ENCODE measurements at regions not wholly inside any gene's neighbourhood (a gene's known extent, or its start where the extent isn't known, plus 50 kb on each side); places are given as distances from the start of the nearest gene placed in this dataset.

DNA sequence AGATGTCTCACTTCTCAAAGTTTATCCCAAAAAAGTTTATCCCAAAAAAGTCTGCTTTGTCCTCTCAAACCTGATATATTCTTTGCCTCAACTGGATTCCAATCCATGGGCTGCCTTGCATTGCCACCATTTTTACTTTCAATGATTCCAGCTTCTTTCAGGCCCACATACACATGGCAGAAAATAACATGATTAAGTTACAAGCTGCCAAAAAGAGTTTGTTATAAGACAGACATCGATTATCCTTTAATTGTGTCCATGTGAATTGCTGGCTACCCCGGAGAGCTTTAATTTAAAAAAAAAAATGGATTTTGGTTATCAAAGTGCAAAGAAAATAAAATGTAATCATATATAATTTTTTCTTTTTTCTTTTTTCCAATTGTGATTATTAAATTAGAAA lies 819.6 kb upstream of the SORCS1 start:
- Mint-ChIP-seq H3K4me1 (no peaks in the 10 kb centered on the region), H3K27me3 (no peaks in the 10 kb centered on the region), H3K36me3 (ENCODE audit: low read depth) (no peaks in the 10 kb centered on the region), H3K4me3 (no peak overlapping the region), H3K27ac (no peak overlapping the region), H3K9me3 (no peaks in the 10 kb centered on the region)
- TF ChIP-seq, protein P1, sequence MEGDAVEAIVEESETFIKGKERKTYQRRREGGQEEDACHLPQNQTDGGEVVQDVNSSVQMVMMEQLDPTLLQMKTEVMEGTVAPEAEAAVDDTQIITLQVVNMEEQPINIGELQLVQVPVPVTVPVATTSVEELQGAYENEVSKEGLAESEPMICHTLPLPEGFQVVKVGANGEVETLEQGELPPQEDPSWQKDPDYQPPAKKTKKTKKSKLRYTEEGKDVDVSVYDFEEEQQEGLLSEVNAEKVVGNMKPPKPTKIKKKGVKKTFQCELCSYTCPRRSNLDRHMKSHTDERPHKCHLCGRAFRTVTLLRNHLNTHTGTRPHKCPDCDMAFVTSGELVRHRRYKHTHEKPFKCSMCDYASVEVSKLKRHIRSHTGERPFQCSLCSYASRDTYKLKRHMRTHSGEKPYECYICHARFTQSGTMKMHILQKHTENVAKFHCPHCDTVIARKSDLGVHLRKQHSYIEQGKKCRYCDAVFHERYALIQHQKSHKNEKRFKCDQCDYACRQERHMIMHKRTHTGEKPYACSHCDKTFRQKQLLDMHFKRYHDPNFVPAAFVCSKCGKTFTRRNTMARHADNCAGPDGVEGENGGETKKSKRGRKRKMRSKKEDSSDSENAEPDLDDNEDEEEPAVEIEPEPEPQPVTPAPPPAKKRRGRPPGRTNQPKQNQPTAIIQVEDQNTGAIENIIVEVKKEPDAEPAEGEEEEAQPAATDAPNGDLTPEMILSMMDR (IDR thresholded peaks at IDR 0.05), result no peak
- ATAC-seq (ENCODE audit: low read depth) (no peak), DNase-seq (no peak)
- intact Hi-C loops (cut with micrococcal nuclease), result no loop called here
- ChIA-PET POLR2A (no interaction called here), CTCF (no interaction called here)

DNA sequence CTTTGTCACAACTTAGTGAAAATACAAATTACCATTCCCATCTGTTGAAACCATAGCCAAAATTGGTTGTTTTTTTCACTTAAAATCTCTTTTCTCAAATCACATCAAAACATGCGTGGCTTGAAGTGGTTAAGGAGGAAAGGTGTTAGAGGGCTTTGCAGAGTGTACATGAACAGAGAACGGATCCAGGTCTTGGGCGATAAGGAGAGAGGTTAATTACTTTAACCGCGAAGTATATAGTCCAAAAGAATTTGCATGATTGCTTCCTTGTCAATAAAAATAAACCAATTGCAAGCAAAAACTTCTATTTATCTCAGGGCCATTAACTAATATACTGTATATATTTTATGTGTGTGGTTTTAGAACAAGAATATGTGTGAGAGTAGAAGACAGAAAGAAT lies 813.9 kb upstream of the SORCS1 start:
- H3K4me1 Mint-ChIP-seq, result no peaks in the 10 kb centered on the region
- ATAC-seq (ENCODE audit: low read depth), result no peak
- ChIA-PET CTCF (no interaction called here), POLR2A (no interaction called here)
- no peak overlapping the region for H3K27ac Mint-ChIP-seq
- TF ChIP-seq, protein P1 (IDR thresholded peaks at IDR 0.05), result no peak
- H3K27me3 Mint-ChIP-seq, result no peaks in the 10 kb centered on the region
- H3K4me3 Mint-ChIP-seq, result no peak overlapping the region
- intact Hi-C loops (cut with micrococcal nuclease), result no loop called here
- DNase-seq, result no peak
- H3K36me3 Mint-ChIP-seq (ENCODE audit: low read depth), result no peaks in the 10 kb centered on the region
- peaks cover 3% of the 10 kb centered on the region for H3K9me3 Mint-ChIP-seq

DNA sequence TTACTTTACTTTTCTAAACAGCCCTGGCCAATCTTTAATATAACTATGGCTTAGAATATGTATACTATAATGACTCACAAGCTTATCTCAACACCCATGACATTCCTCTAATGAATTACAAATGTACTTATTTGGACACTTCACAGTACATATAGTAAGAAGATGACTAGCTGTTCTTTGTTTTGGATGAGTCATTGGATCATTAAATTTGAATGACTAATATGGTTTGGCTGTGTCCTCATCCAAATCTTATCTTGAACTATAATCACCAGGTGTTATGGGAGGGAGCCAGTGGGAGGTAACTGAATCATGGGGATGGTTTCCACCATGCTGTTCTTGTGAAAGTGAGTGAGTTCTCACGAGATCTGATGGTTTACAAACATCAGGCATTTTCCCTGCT lies 807.5 kb upstream of the SORCS1 start:
- ChIA-PET POLR2A (no interaction called here), CTCF (no interaction called here)
- Mint-ChIP-seq H3K36me3 (ENCODE audit: low read depth) (no peaks in the 10 kb centered on the region), H3K4me1 (no peaks in the 10 kb centered on the region), H3K9me3 (peaks cover 5% of the 10 kb centered on the region), H3K27me3 (no peaks in the 10 kb centered on the region), H3K27ac (no peak overlapping the region), H3K4me3 (no peak overlapping the region)
- intact Hi-C loops (cut with micrococcal nuclease), result no loop called here
- ATAC-seq (ENCODE audit: low read depth), result no peak
- TF ChIP-seq, protein P1 (IDR thresholded peaks at IDR 0.05), result no peak
- no peak for DNase-seq

DNA sequence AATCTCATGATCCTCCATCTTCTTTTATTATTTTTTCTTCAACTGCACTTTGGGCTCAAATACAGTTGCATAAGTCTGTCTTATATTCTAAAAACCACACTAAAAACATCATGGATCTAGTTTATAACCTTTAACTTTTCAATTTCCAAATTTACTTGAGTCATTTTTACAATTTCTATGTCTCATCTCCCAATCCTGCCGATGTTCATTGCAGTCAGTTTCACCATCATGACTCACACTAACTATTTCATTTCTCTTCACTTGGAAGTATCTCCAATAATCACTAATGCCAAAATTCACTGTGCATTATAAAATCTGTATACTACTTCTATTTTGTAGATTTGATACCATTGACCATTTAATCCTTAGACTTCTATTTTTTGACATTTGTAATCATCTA lies 806.9 kb upstream of the SORCS1 start:
- H3K9me3 Mint-ChIP-seq, result peaks cover 5% of the 10 kb centered on the region
- TF ChIP-seq, protein P1 (IDR thresholded peaks at IDR 0.05), result no peak
- CTCF ChIA-PET, result no interaction called here
- H3K27me3 Mint-ChIP-seq, result no peaks in the 10 kb centered on the region
- H3K27ac Mint-ChIP-seq, result no peak overlapping the region
- POLR2A ChIA-PET, result no interaction called here
- no peaks in the 10 kb centered on the region for H3K36me3 Mint-ChIP-seq (ENCODE audit: low read depth)
- ATAC-seq (ENCODE audit: low read depth) (no peak), DNase-seq (no peak)
- no peaks in the 10 kb centered on the region for H3K4me1 Mint-ChIP-seq
- no peak overlapping the region for H3K4me3 Mint-ChIP-seq
- intact Hi-C loops (cut with micrococcal nuclease), result no loop called here

DNA sequence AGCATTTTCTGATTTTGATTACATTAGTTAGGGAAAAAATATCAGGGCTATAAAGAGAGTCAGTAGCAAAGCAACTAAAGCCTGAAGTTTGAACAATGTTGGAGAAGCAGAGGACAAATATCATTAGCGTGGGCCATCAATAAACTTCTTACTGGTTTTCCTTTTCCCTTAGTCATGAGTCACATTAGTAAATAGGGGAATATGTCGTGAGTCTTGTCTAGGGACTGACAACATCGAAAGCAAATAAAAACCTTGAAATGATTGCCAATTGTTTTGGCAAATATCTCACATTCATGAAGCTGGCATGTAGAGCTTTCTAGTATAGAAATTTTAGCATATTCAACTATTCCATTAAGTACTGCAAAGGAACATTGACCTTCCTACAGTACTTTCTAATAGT lies 806.0 kb upstream of the SORCS1 start:
- ATAC-seq (ENCODE audit: low read depth) (no peak), DNase-seq (no peak)
- intact Hi-C loops (cut with micrococcal nuclease), result no loop called here
- Mint-ChIP-seq H3K4me3 (no peak overlapping the region), H3K27ac (no peak overlapping the region), H3K4me1 (no peaks in the 10 kb centered on the region), H3K9me3 (peaks cover 5% of the 10 kb centered on the region), H3K36me3 (ENCODE audit: low read depth) (no peaks in the 10 kb centered on the region), H3K27me3 (no peaks in the 10 kb centered on the region)
- TF ChIP-seq, protein P1 (IDR thresholded peaks at IDR 0.05), result no peak
- ChIA-PET CTCF (no interaction called here), POLR2A (no interaction called here)
